ENCODE measurements at regions not wholly inside any gene's neighbourhood (a gene's known extent, or its start where the extent isn't known, plus 50 kb on each side); places are given as distances from the start of the nearest gene placed in this dataset.

DNA sequence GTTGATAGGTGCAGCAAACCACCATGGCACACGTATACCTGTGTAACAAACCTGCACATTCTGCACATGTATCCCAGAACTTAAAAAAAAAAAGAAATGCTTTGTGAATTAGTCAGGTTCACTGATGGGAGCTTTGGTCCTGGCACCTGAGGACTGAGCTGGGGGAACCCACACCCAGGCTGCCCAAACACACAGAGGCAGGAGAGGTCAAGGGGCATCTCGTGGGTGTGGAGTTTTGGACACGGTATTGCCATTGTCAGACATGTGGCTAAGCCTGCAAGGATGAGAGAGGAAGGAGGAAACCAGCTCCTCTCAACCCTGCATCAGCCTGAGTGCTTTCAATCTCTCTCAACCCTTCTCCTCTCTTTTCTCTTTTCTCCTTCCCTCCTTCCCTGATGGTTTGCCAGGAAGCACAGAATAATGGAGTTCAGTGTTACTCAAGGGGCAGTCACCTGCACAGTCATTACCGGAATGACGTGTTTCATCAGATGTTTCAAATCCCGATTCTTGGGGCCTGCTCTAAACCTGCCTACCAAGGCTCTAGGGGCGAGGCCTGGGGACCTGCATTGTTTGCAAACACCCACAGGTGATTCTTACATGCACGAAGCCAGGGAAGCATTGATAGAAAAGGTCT is 89.9 kb upstream of the NEDD9 start:
- Histone ChIP-seq H3K27ac (ENCODE audit: low read depth in 2 of 2, low read length in 2 of 2) (no peak overlapping the region), H3K9me3 (ENCODE audit: control insufficient read depth in 2 of 2, low read length in 2 of 2) (no peaks in the 10 kb centered on the region), H3K4me1 (ENCODE audit: control insufficient read depth in 2 of 2, insufficient read depth in 2 of 2, low read length in 2 of 2) (peaks cover 4 to 20% of the 10 kb centered on the region in 2 donors), H3K36me3 (ENCODE audit: control insufficient read depth in 2 of 2, insufficient read depth in 2 of 2, low read length in 2 of 2) (no peaks in the 10 kb centered on the region), H3K9ac (ENCODE audit: low read depth in 1 of 2, low read length in 2 of 2) (no peak overlapping the region), H3K4me3 (ENCODE audit: low read length in 2 of 2) (no peak overlapping the region), H3K27me3 (ENCODE audit: control insufficient read depth in 2 of 2, insufficient read depth in 2 of 2, low read length in 2 of 2) (no peaks in the 10 kb centered on the region)

DNA sequence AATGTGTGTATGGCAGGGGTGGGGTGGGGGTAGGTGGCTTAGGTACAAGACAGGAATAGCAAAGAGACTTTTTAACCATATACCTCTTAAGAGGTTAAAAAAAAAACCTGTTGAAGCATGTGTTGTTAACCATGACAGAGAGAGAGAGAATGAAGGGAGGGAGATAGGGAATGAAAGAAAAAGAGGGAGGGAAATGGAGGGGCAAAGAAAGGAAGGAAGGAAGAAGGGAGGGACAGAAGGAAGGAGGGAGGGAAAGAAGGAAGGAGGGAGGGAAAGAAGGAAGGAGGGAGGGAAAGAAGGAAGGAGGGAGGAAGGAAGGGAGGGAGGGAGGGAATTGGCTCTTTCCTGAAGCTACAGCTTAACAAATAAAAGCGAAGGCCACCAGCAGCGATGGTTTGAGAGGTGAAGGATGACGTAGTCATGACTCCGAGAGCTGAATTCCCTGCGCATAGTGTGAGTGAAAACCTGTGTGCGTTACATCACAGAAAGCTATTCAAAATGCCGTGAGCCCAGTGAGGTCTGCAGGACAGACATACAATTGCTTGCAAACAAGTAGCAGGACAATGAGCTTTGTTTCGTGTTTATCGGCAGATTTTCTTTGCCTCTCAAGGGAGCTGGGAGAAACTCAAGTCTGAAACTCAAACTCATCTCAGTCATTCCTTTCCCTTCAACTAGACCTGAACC is 88.6 kb upstream of the NEDD9 start:
- Histone ChIP-seq H3K4me1 (ENCODE audit: control insufficient read depth in 2 of 2, insufficient read depth in 2 of 2, low read length in 2 of 2) (peaks cover 8 to 29% of the 10 kb centered on the region in 2 donors), H3K9me3 (ENCODE audit: control insufficient read depth in 2 of 2, low read length in 2 of 2) (no peaks in the 10 kb centered on the region), H3K9ac (ENCODE audit: low read depth in 1 of 2, low read length in 2 of 2) (no peak overlapping the region), H3K27ac (ENCODE audit: low read depth in 2 of 2, low read length in 2 of 2) (no peak overlapping the region), H3K36me3 (ENCODE audit: control insufficient read depth in 2 of 2, insufficient read depth in 2 of 2, low read length in 2 of 2) (no peaks in the 10 kb centered on the region), H3K4me3 (ENCODE audit: low read length in 2 of 2) (no peak overlapping the region), H3K27me3 (ENCODE audit: control insufficient read depth in 2 of 2, insufficient read depth in 2 of 2, low read length in 2 of 2) (no peaks in the 10 kb centered on the region)

DNA sequence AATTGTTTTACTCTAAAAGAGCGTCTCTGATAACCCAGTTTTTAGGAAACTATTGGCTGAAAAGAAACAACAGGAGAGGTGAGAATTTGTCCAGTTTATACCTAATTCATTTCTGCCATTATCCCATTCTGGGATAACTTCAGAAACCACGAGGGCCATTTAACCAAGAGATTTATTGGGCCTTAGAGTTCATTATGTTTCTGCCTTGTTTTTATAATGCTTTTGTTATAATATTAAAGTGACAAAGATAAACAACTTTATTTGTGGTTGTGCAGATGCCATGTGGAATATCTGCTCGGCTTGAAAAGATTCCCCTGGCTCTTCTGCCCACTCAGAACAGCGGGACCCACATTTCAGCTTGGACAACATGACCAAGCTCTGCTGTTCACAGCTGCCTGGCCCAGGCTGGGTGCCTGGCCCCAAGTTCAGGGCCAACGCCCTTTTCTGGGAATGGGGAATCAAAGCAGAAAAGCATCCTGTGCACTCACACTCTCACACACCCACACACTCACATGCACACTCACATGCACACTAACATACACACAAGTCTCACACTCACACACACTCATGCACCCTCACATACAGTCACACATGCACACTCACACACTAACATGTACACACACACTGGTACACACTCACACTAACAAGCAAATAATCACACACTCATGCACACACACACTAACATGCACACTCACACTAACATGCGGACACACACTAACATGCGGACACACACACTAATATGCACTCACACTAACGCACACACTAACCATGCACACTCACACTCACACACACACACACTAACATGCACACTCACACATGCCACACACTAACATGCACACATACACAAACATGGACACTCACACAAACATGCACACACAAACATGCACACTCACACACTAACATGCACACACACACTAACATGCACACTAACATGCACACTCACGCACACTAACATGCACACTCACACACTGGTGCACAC is 86.7 kb upstream of the NEDD9 start:
- Histone ChIP-seq H3K4me1 (ENCODE audit: control insufficient read depth in 2 of 2, insufficient read depth in 2 of 2, low read length in 2 of 2) (peaks cover 12 to 38% of the 10 kb centered on the region in 2 donors), H3K9ac (ENCODE audit: low read depth in 1 of 2, low read length in 2 of 2) (peak overlapping the region in 1 of 2 donors; percentile 27), H3K27ac (ENCODE audit: low read depth in 2 of 2, low read length in 2 of 2) (peak overlapping the region; percentile 46 to 77)

DNA sequence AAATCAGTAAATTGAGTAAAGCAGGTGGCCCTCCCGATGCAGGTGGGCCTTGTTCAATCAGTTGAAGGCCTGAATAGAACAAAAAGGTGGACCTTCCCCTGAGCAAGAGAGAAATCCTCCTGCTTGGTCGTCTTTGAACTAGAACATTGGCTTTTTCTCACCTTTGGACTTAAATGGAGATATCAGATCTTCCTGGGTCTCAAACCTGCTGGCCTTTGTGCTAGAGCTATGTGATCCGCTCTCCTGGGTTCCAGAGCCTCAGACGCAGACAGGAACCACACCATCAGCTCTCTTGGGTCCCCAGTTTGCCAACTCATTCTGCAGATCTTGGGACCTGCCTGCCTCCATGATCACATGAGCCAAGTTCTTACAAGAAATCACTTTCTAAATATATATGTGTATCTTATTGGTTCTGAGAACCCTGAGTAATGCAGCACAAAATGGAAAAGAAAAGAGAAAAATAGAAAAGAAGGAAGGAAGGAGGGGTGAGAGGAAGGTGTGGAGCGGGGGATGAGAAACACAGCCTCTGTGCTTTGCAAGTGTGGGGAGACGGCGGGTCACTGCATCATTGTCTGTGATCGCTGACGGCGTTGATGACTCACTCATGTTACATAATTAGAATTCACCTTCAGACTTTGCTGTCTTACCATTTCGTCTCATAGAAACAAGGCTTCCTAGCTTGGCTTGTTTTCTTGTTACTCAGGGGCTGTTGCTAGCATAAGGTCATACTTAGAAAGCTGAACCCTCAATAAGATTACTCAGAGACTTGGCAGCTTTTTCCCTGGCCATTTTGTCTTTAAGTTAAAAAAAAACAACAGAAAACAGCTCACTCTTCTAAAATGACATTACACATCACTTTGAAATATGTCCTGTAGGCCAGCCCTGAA is 85.7 kb upstream of the NEDD9 start:
- no peak overlapping the region for H3K4me3 ChIP-seq (ENCODE audit: low read length in 2 of 2)
- no peaks in the 10 kb centered on the region for H3K27me3 ChIP-seq (ENCODE audit: control insufficient read depth in 2 of 2, insufficient read depth in 2 of 2, low read length in 2 of 2)
- peaks cover 12 to 38% of the 10 kb centered on the region in 2 donors for H3K4me1 ChIP-seq (ENCODE audit: control insufficient read depth in 2 of 2, insufficient read depth in 2 of 2, low read length in 2 of 2)
- H3K9ac ChIP-seq (ENCODE audit: low read depth in 1 of 2, low read length in 2 of 2), result peak overlapping the region in 1 of 2 donors; percentile 27
- H3K36me3 ChIP-seq (ENCODE audit: control insufficient read depth in 2 of 2, insufficient read depth in 2 of 2, low read length in 2 of 2), result no peaks in the 10 kb centered on the region
- peak overlapping the region; percentile 46 to 77 for H3K27ac ChIP-seq (ENCODE audit: low read depth in 2 of 2, low read length in 2 of 2)
- H3K9me3 ChIP-seq (ENCODE audit: control insufficient read depth in 2 of 2, low read length in 2 of 2), result no peaks in the 10 kb centered on the region

More for the DNA sequence above, 86.7 kb upstream of the NEDD9 start:
- Histone ChIP-seq H3K4me3 (ENCODE audit: low read length in 2 of 2) (no peak overlapping the region), H3K9me3 (ENCODE audit: control insufficient read depth in 2 of 2, low read length in 2 of 2) (no peaks in the 10 kb centered on the region), H3K36me3 (ENCODE audit: control insufficient read depth in 2 of 2, insufficient read depth in 2 of 2, low read length in 2 of 2) (no peaks in the 10 kb centered on the region), H3K27me3 (ENCODE audit: control insufficient read depth in 2 of 2, insufficient read depth in 2 of 2, low read length in 2 of 2) (no peaks in the 10 kb centered on the region)

DNA sequence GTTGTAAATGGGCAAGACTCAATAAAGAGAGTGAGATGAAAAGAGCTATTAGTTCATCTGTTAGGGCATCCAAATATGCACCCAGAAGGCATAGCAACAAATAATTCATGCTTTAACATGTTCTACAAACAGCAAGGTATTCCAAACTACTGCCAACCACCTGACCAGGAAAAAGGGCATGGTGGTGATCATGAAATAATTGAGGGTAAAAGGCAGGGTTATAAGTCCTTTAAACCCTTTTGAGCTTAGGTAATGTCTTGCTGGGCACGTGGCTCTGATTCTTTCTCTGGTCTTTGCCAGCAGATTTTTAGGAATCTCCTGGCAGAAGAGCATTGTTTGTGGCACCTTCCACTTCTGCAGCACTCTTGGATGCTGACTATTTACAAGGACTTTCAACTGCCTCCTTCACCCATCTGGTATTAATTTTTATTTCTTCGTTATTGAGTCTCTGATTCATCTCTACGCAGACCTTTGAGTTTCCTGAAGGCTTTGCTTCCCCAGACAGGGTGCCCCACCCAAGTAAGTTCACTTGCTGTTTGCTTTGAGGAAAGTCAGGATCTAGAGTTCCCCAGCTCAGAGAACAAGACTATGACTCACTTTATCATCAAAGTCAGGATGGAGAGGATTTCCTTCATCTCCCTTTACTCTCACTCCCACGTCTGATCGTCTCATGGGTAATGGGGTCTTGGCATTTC is 83.4 kb upstream of the NEDD9 start:
- H3K4me3 ChIP-seq (ENCODE audit: low read length in 2 of 2), result no peak overlapping the region
- no peaks in the 10 kb centered on the region for H3K9me3 ChIP-seq (ENCODE audit: control insufficient read depth in 2 of 2, low read length in 2 of 2)
- H3K27ac ChIP-seq (ENCODE audit: low read depth in 2 of 2, low read length in 2 of 2), result peak overlapping the region; percentile 61 to 75
- no peaks in the 10 kb centered on the region for H3K27me3 ChIP-seq (ENCODE audit: control insufficient read depth in 2 of 2, insufficient read depth in 2 of 2, low read length in 2 of 2)
- H3K36me3 ChIP-seq (ENCODE audit: control insufficient read depth in 2 of 2, insufficient read depth in 2 of 2, low read length in 2 of 2), result no peaks in the 10 kb centered on the region
- H3K9ac ChIP-seq (ENCODE audit: low read depth in 1 of 2, low read length in 2 of 2), result no peak overlapping the region
- peaks cover 12 to 35% of the 10 kb centered on the region in 2 donors for H3K4me1 ChIP-seq (ENCODE audit: control insufficient read depth in 2 of 2, insufficient read depth in 2 of 2, low read length in 2 of 2)

DNA sequence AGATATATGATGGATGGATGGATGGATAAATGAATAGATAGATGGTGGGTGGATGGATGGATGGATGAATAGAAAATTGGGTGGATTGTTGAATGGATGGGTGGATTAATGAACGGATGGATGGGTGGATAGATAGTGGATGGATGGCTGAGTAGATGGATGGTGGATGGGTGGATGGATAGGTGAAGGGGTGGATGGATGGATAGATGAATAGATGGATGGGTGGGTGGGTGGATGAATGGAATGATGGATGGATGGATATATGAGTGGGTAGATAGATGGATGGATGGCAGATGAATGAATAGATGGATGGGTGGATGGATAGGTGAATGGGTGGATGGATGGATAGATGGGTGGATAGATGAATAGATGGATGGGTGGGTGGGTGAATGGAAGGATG is 80.7 kb upstream of the NEDD9 start:
- no peak overlapping the region for H3K27ac ChIP-seq (ENCODE audit: low read depth in 2 of 2, low read length in 2 of 2)
- no peaks in the 10 kb centered on the region for H3K27me3 ChIP-seq (ENCODE audit: control insufficient read depth in 2 of 2, insufficient read depth in 2 of 2, low read length in 2 of 2)
- peaks cover 11 to 23% of the 10 kb centered on the region in 2 donors for H3K4me1 ChIP-seq (ENCODE audit: control insufficient read depth in 2 of 2, insufficient read depth in 2 of 2, low read length in 2 of 2)
- no peaks in the 10 kb centered on the region for H3K9me3 ChIP-seq (ENCODE audit: control insufficient read depth in 2 of 2, low read length in 2 of 2)
- no peaks in the 10 kb centered on the region for H3K36me3 ChIP-seq (ENCODE audit: control insufficient read depth in 2 of 2, insufficient read depth in 2 of 2, low read length in 2 of 2)
- H3K4me3 ChIP-seq (ENCODE audit: low read length in 2 of 2), result no peak overlapping the region
- no peak overlapping the region for H3K9ac ChIP-seq (ENCODE audit: low read depth in 1 of 2, low read length in 2 of 2)

DNA sequence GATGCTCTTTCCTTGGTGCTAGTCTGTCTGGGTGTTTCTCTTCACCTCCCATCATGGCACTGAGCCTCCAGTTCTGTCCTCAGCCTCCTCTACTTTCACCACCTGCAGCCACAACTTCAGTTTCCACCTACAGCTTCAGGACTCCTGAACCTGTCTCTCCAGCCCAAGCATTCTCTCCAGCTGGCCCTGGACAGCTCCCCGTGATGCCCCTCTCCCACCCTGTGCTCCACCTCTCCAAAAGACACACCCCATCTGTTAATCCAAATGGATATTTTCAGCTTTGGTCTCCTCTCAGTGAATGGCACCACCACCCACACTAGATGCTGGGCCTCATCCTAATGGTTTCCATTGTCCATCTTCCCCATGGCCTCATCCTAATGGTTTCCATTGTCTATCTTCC is 79.5 kb upstream of the NEDD9 start:
- Histone ChIP-seq H3K36me3 (ENCODE audit: control insufficient read depth in 2 of 2, insufficient read depth in 2 of 2, low read length in 2 of 2) (no peaks in the 10 kb centered on the region), H3K27me3 (ENCODE audit: control insufficient read depth in 2 of 2, insufficient read depth in 2 of 2, low read length in 2 of 2) (no peaks in the 10 kb centered on the region), H3K27ac (ENCODE audit: low read depth in 2 of 2, low read length in 2 of 2) (no peak overlapping the region), H3K9ac (ENCODE audit: low read depth in 1 of 2, low read length in 2 of 2) (no peak overlapping the region), H3K9me3 (ENCODE audit: control insufficient read depth in 2 of 2, low read length in 2 of 2) (no peaks in the 10 kb centered on the region), H3K4me1 (ENCODE audit: control insufficient read depth in 2 of 2, insufficient read depth in 2 of 2, low read length in 2 of 2) (peaks cover 11 to 17% of the 10 kb centered on the region in 2 donors), H3K4me3 (ENCODE audit: low read length in 2 of 2) (no peak overlapping the region)

DNA sequence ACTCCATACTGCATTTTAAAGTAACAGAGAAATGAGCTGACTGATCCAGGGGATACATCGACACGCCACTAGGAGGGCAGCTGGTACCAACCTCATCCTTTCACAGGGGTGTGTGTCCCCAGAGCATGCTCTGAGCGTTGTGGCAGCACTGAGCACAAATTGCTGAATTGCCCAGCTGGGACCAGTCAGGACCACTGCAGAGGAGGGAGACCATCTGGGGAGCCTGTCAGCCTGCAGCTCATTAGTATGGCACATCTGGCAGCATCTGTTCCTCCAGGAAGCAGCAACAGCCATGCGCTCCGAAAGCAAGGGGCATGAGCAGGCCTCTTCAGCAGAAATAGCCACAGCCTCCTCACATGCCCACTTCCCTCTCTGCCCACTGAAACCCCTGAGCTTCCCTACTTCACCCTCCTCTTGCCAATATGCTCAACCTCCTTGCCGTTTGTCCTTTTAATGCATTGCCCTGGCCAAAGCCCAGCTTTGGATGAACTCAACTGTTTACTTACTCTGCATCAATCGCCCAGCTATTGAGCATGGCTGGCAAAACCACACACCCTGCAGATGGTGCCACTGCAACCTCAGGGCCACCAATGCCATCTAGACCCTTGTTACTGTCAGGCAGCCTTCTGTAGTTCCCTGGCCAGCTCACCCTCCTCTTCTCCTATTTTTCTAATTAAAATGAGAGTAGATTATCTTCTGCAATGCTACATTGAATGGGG is 77.6 kb upstream of the NEDD9 start:
- Histone ChIP-seq H3K27ac (ENCODE audit: low read depth in 2 of 2, low read length in 2 of 2) (no peak overlapping the region), H3K4me1 (ENCODE audit: control insufficient read depth in 2 of 2, insufficient read depth in 2 of 2, low read length in 2 of 2) (peaks cover 0 to 3% of the 10 kb centered on the region in 2 donors), H3K36me3 (ENCODE audit: control insufficient read depth in 2 of 2, insufficient read depth in 2 of 2, low read length in 2 of 2) (no peaks in the 10 kb centered on the region), H3K9ac (ENCODE audit: low read depth in 1 of 2, low read length in 2 of 2) (no peak overlapping the region), H3K4me3 (ENCODE audit: low read length in 2 of 2) (no peak overlapping the region), H3K9me3 (ENCODE audit: control insufficient read depth in 2 of 2, low read length in 2 of 2) (no peaks in the 10 kb centered on the region), H3K27me3 (ENCODE audit: control insufficient read depth in 2 of 2, insufficient read depth in 2 of 2, low read length in 2 of 2) (no peaks in the 10 kb centered on the region)

All from mucosa of rectum (tissue), 2 donors.